GM18870 (cell line): ENCODE measurements at regions not wholly inside any gene's neighbourhood (a gene's known extent, or its start where the extent isn't known, plus 50 kb on each side); places are given as distances from the start of the nearest gene placed in this dataset.
"Not testable (repeated sequence)": the region's sequence is repeated elsewhere in the genome, so short reads cannot be mapped to it uniquely, and the experiment has no call there.

Source experiments
- ATAC-seq: cut with Tn5 transposase; IDR thresholded peaks from one replicate; pipeline ENCODE4 v1.9.1; 2021; ENCODE audit warnings: moderate library complexity; ENCODE audit not compliant: unreplicated experiment

DNA sequence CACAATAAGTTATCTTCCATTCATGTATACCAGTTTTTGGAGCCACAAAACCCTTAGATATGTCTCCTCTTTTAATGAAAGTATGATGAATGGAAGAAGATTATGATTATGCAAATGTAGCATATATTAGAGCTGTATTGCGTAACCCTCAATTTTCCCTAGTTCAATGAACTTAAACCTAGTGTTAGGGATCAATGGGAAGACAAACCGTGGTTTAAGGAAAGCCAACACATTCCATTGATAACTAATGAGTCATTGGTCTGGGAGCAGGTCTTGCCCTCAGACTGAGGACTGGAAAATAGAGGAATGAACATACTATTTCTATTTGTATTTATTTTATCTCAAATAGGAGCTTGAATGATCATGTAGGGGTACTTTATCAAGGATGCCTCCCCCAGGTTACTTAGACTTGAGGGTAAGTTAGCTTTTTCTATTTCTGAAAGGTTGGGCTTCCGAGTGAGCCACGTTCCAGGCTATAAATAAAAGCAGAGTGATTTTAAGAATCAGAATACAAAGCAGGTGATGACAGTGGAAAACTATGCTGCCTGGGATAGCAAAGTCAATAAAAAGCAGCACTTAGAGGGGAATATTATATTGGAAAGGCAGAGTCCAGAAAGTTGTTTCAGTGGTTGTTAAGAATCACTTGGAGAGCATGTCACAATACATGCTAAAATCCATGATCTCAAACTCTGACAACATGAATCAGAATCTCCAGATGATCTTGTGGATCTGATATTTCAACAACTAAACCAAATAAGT lies 356.0 kb downstream of the ADAM29 start:
- no peak for ATAC-seq

DNA sequence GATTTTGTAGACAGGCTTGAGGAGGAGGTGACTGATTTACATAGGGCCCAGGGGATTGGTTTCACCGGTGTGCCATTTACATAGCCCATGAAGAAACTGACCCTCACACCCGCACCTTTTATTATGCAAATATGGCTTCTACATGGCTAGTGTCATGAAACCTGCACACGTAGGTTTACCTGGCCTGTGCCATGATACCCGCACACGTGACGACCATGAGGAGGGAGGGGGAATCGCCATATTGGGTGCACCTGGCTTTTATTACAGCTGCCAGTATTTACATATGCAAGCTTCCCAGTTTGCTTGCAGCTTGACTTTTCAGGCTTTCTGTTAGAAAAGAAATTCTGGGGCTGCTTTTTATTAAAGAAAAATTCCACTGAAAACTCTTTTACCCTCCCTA lies 359.7 kb downstream of the ADAM29 start:
- ATAC-seq = no peak

DNA sequence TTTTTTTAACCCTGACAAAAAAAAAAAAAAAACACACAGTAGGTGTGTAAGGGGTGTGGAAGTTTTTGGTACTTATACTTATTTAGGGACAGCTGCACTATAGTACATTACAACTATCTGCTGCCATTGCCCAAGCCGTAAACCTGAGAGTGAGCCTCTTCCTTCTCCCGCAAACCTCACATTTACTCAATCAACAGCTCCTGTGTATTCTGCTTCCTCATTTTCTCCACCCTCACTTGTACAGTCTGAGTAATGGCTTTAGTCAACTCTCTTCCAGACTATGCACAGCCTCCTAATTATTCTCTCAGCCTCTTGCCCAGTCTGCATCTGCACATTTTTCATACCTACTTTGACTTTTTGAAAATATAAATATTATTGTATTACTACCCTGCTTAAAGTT lies 362.0 kb downstream of the ADAM29 start:
- no peak for ATAC-seq

DNA sequence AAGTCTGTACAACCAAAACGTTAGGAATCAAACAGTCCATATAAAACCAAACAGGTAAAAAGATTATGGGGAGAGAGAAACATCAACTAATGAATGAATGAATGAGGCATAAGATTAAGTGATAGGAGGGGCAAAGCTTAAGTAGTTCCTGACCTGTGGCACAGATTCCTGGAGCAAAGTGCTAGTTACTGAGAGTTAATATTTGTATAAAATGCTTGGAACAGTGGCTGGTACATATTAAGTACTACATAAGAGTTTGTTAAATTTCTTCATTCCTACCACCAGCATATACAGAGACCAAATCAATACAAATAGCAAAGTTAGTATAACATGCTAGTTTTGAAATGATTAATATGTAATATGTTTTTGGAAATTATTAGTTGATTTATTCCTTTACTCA lies 363.7 kb downstream of the ADAM29 start:
- ATAC-seq = no peak

DNA sequence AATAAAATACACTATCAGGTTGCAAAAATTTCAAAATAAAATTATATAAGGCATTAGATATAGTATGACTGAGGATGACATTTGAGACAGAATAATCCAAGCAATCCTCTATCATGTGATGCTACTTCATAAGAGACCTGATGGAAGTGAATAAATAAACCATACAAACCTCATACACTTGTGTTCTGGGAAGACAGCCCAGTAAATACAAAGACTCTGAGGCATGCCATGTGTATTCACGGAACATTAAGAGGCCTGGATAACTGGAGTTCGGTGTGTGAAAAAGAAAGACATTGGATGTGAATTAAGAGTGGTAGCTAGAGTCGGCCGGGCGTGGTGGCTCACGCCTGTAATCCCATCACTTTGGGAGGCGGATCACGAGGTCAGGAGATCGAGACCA lies 364.2 kb downstream of the ADAM29 start:
- no peak for ATAC-seq

DNA sequence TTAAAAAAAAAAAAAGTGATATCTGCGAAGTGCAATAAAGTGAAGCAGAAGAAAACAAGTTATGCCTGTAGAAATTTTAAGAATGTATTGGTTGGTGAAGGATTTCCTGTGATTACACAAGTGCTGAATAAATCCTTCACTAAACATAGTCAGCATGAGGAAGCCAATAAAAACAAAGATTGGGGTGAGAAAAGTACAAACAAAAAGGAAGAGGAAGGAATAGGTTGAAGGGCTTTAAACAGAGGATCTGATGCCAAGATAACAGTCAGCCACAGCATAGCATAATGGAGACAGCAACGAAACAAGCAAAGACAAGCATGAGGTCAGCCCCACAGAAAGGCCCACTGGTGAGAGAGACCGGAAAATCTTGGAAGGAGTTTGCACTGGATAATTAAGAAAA lies 372.2 kb downstream of the ADAM29 start:
- no peak for ATAC-seq

DNA sequence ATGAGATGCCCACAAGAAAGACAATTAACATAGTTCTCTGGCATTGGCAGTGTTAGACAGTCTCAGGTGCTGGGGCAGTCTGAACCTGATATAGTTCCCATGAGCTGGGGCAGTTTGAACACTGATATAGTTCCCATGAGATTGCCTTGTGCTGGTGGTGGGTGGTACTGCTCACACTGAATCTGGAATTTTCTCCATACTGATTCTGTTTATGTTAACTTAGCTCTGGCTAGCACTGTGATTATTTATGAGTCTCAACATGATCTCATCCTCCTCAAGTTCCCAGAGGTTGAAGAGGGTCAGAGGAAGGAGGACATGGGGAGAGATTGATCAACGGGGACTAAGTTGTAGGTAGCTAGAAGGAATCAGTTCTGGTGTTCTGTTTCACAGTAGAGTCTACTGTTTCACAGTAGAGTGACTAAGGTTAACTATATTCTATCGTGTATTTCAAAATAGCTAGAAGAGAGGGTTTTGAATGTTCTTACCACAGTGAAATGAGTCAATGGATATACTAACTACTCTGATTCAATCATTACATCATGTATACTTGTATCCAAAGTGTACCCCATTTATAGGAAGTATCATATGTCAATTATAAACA lies 379.9 kb downstream of the ADAM29 start:
- ATAC-seq = no peak

DNA sequence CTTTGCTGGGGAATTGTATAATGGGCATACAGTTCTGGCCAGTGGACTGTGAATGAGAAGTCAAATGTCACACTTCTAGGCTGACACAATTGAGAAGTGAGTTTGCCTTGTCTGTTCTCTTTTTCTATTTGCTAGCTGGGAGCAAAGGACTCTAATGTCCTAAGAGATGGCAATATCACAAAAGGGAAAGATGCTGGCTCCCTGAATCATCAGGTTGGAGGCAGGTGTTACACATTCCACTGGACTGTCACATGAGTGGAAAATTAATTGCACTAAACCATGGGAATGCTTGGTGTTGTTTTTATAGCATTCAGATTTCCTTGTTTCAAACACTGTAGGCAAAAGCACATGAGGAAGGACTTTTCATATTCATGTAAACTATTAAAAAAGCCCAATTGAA lies 388.3 kb downstream of the ADAM29 start:
- no peak for ATAC-seq

DNA sequence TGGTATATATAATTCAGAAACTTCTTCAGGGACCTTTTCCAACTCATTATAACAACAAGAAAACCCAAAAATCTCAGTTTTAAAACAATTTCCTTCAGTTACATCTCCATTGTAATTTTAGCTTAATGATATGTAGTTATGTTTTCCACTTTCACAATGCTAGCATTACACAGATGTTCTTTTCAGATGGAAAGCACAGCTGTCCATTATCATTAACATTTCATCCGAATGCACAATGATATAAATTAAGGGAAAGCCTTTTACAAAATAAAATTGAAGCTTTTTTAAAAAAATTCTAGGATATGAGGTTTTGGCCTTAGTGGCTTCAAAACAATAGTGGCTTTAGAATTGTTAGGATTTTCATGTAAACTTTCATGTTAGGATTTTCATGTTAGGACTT lies 389.2 kb downstream of the ADAM29 start:
- no peak for ATAC-seq

DNA sequence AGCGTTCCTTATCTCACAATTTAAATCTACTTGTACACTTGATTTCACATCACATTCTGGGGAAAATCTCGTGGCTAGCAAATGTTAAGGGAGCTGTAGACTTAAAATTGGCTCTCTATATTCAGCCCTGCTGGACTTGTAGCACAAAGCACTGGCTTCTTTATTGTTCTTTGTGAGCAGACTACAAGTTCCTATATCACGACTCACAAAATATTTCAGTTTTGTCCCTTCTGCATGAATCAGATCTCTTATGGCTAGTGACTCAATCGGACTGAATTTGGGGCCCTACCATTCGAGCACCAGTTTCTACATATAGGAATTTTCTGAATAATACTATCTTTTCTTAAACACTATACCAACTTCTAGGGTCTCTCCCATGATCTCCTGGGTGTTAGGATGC lies 390.1 kb downstream of the ADAM29 start:
- ATAC-seq = no peak

DNA sequence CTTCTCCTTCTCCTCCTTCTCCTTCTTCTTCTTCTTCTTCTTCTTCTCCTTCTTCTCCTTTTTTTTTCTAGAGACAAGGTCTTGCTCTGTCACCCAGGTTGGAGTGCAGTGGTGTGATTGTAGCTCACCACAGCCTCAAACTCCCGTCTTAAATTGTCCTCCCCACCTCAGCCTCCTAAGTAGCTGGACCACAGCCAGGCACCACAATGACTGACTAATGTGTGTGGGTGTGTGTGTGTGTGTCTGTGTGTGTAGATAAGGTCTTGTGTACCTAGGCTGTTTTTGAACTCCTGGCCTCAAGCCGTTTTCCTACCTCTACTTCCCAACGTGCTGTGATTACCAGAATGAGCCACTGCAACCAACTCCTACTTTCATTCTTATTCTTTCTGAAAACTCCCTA lies 390.9 kb downstream of the ADAM29 start:
- ATAC-seq = no peak

DNA sequence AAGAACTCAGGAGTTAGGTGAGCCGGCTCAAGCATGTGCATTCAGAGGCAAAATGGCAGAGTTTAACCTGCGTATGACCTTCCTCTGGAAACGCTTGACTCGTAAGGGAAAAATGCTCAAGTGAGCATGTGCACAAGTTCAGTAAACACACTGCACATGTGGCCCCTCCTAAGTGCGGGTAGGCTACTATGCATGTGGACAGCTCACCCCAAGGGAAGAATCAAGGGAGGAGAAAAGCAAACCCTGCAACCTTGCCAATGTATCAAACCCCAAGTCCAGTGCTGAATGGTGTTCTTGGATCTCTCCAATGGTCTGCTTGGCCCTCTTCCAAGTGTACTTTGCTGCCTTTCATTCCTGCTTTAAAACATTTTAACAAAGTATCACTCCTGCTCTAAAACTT lies 407.1 kb downstream of the ADAM29 start:
- no peak for ATAC-seq

DNA sequence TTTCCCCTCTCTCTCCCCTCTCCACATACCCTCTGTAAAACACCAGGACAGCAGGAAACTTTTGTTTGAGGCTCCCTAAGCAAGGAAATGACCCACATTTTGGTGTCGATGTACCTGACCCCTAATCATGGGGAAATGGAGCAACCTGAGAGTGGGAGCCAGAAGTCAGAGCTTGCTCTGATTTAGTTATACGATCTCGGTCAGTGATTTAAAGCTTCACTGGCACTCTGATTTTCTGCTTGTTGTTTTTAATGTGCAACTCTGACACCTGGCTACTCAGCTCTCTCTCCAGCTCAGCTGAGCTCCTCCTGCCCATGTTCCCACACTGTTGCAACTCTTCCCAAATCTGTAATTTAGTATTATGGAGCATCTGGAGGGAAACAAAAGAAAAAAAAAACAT lies 408.6 kb downstream of the ADAM29 start:
- no peak for ATAC-seq

DNA sequence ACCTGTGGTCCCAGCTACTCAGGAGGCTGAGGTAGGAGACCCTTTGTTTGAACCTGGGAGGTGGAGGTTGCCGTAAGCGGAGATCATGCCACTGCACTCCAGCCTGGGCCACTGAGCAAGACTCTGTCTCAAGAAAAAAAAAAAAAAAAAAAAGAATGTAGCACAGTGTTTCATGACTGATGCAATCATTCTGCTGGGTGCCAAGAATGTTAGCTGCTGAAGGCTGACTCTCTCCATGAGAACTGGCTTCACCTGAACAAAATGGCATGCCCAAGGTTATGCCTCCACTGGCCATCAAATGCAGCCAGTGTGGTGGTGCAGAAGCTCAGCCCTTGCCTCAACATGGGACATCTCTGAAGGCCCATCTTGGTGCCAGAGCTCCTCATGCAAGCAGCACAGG lies 412.1 kb downstream of the ADAM29 start:
- ATAC-seq = no peak

DNA sequence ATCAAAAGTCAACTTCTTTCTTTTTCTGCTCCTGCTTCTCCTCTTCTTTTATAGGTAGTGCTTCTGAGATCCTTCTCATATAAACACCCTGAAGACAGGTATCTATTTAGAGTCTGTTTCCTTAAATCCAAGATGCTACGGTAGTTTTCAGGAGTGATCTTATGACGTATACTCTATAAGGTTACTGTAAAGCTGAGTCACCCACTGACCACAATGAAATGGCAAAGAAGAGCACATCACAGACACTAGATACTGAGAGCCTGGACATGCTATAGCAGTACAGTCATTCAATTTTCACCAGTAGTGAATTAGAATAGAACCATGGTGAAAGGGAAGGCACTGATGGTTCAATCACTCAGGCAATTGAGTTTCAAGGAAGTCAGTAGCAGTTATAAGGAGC lies 412.5 kb downstream of the ADAM29 start:
- ATAC-seq = no peak

DNA sequence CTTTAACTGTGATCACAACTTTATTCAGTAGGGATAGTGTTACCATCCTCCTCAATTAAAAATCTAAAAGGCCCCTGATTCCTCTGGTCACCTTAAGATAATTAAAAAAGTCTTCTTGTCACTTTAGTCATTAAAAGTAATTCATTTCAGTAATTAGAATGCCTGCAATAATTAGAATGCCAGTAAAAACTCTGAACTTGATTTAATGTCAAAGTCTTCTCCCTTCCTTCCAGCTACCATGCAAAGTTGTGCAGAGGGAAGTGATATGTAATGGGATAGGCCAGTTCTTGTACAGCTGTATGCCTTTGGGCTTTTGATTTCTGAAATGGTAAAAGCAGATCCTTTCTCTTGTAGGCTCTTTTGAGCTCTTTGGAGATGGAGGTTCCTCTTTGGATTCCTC lies 417.2 kb downstream of the ADAM29 start:
- ATAC-seq = no peak

DNA sequence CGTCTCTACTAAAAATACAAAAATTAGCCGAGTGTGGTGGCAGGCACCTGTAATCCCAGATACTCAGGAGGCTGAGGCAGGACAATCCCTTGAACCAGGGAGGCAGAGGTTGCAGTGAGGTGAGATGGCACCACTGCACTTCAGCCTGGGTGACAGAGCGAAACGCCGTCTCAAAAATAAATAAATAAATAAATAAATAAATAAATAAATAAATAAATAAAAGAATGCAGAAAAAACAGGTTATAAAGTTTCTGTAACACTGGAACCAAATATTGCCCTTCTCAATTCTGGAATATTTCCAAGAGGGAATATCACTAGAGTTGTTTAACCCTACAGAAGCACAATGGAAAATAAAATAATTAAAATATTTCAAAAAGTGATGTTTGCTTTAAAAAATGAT lies 418.4 kb downstream of the ADAM29 start:
- not testable (repeated sequence) for ATAC-seq

DNA sequence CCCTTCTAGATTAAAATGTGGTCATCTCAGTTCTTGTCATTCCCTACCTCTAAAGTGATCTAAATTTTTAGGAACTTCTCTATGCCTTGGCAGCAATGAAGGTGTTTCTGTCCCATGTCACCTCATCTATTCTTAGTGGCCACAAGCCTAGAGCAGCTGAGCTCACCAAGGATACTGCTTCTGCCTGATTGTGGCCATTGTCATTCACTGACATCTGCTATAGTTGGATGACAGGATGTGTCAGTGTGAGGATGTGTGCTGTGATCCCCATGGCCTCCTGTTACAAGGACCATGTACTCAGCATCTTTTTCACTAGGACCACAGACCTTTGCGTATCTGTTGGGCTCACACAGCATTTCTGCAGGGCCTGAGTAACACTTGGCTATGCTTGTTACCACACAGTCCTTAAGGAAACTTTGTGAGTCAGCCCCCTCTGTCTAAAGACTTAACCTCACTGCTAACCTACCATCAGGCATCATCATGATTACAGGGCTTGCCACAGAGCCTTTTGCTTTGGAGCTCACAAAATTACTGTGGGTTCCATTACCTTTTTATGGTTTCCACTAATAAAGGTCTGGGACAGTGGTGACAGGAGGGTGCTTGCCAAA lies 421.0 kb downstream of the ADAM29 start:
- ATAC-seq = no peak

DNA sequence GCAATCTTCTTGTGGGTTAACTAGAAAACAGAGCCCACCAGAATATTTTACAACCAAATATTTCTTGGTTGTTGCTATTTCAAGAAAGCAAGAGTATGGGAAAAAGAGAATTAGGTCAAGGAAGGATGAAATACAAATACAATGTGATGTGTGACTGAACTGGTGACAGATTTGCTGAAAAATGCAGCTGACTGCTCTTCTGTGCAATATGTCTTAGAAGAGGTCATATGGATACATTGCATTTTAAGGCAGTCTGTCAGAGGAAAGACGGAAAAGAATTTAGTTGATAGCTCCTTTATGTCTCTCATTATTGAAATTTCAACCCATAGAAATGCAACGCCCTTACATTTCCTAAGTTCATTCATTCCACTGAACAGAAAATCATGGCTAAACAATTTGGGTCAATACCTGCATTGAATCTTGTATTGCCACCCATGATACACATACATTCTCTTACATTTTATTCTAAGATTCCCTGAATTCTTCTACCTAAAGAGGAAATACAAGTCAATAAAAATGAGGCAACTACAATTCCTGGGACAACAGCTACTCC lies 423.1 kb downstream of the ADAM29 start:
- no peak for ATAC-seq

DNA sequence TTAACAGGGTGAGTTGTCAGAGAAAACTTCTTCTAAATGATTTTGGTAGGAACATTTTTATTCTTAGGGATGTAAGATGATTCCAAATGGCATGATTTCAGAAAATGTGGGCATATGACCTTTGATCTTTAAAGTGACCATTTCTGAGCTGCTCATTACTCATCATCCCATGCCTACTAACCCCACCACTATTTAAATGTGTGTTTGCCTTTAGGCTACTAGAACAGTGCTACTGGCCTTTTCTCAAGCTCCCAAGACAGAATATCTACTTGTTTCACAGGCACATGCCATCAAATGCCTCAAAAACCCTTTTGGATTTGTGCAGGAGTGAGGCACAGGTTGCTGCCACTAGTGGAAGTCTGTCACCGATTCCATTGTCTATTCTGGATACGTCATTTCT lies 428.2 kb downstream of the ADAM29 start:
- no peak for ATAC-seq

DNA sequence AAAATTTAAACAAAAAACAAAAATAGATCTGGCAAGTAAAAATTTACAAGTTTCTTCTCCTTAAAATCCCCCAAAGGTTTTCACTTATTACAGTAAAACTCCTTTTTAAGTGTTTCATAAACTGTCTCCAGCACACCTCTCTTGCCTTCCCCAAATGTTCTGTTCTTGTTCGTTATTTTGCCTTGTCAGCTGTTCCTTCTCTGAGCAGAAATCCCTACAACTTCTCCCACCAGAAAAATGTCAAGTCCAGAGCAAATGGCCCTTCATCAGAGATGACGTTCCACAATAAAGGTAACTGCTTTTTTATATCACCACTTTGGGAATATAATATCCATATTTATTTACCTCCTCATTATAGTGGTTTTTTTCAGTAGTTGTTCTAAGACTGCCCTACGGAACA lies 432.1 kb downstream of the ADAM29 start:
- no peak for ATAC-seq

DNA sequence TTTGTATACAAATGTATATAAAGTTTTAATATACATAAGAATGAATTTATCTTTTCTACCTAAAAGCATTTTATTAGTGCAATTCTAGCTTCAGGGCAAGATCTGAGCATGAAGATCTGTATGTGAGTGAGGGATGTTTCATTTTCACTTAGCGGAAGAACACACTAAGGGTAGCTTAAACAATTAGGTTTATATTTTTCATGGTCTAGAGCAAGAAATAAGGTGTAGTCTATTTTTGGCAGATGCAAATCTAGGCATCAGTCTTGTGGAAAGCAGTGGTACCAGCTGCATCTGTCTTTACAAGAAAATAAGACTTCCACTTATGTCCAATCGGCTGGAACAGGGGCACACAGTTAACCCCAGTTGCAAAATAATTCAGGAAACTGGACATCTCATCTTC lies 433.3 kb downstream of the ADAM29 start:
- ATAC-seq = no peak
